ENCODE measurements at regions not wholly inside any gene's neighbourhood (a gene's known extent, or its start where the extent isn't known, plus 50 kb on each side); places are given as distances from the start of the nearest gene placed in this dataset.

- ATAC-seq (no peak), DNase-seq (no peak)
- WGBS, 3 donors = 84 to 87% (median 84%) methylated on average over 6 of the region's 6 CpGs
Observed at GRCh38 chr2:147017951-147018645, 826.7 kb upstream of the ACVR2A start.

DNA sequence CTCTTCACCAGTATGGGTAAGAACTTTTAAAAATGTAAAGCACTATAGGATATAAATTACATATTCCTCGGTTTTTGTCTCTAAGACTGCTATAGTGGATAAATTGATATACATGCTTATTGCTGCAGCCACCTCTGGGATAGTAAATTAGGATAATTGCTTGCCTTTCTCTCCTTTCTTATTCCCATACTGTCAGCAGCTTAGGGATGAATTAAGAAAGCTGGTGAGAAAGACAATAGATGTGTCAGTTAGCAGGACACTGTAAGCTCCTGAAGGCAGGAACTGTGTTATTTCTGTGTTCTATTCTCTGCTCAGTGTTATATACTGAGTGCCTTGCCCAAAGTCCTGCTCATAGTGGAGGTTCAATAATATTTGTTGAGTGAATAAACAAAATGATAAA, 828.6 kb upstream of the ACVR2A start:
- Histone ChIP-seq H3K36me3 (ENCODE audit: insufficient read depth in 1 of 2, low read depth in 1 of 2) (no peaks in the 10 kb centered on the region), H3K27ac (no peak overlapping the region), H3K4me3 (no peak overlapping the region), H3K27me3 (ENCODE audit: insufficient read depth in 3 of 3, low read length in 2 of 3) (no peaks in the 10 kb centered on the region), H3K4me1 (no peaks in the 10 kb centered on the region), H3K9me3 (no peaks in the 10 kb centered on the region)
- intact Hi-C loops (cut with DNase I) = no loop called here
- TF ChIP-seq, protein P1, sequence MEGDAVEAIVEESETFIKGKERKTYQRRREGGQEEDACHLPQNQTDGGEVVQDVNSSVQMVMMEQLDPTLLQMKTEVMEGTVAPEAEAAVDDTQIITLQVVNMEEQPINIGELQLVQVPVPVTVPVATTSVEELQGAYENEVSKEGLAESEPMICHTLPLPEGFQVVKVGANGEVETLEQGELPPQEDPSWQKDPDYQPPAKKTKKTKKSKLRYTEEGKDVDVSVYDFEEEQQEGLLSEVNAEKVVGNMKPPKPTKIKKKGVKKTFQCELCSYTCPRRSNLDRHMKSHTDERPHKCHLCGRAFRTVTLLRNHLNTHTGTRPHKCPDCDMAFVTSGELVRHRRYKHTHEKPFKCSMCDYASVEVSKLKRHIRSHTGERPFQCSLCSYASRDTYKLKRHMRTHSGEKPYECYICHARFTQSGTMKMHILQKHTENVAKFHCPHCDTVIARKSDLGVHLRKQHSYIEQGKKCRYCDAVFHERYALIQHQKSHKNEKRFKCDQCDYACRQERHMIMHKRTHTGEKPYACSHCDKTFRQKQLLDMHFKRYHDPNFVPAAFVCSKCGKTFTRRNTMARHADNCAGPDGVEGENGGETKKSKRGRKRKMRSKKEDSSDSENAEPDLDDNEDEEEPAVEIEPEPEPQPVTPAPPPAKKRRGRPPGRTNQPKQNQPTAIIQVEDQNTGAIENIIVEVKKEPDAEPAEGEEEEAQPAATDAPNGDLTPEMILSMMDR (IDR thresholded peaks at IDR 0.05) = no peak
- DNase-seq (no peak), ATAC-seq (no peak)
- WGBS, 3 donors = 68 to 80% (median 74%) methylated on average over 1 of the region's 1 CpG

More at GRCh38 chr2:147017951-147018645, 826.7 kb upstream of the ACVR2A start:
- H3K27me3 ChIP-seq (ENCODE audit: insufficient read depth in 3 of 3, low read length in 2 of 3) = no peaks in the 10 kb centered on the region
- no peak overlapping the region for H3K4me3 ChIP-seq
- no peaks in the 10 kb centered on the region for H3K4me1 ChIP-seq
- no peak overlapping the region for H3K27ac ChIP-seq
- intact Hi-C loops (cut with DNase I) = no loop called here
- no peaks in the 10 kb centered on the region for H3K9me3 ChIP-seq
- TF ChIP-seq, protein P1 (IDR thresholded peaks at IDR 0.05) = no peak
- H3K36me3 ChIP-seq (ENCODE audit: insufficient read depth in 1 of 2, low read depth in 1 of 2) = no peaks in the 10 kb centered on the region

DNA sequence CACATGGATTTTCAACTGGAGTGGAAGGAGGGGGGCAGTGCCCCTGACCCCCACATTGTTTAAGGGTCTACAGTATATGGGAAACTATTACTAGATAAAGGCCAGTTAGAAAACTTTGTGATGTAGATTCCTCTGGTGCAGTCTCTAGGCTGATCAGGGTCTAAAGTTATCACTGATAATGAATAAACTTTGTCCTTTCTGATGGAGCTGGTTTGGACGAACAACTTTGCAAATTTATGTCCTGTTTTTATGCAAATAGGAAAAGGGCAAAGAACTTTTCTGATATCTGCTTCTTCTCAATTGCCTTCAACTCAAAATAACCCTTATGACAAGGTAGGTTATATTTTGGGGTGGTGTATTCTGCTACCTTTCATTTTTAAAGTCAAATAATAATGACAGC, 829.2 kb upstream of the ACVR2A start:
- no peak for DNase-seq
- Histone ChIP-seq H3K27me3 (ENCODE audit: insufficient read depth in 3 of 3, low read length in 2 of 3) (no peaks in the 10 kb centered on the region), H3K4me1 (no peaks in the 10 kb centered on the region), H3K27ac (no peak overlapping the region), H3K9me3 (no peaks in the 10 kb centered on the region), H3K36me3 (ENCODE audit: insufficient read depth in 1 of 2, low read depth in 1 of 2) (no peaks in the 10 kb centered on the region), H3K4me3 (no peak overlapping the region)
- TF ChIP-seq, protein P1 (IDR thresholded peaks at IDR 0.05) = no peak
- 75 to 85% (median 83%) methylated on average over 1 of the region's 1 CpG for whole genome bisulfite sequencing, 3 donors
- no peak for ATAC-seq
- intact Hi-C loops (cut with DNase I) = no loop called here

- ATAC-seq (no peak), DNase-seq (no peak)
- Histone ChIP-seq H3K36me3 (ENCODE audit: insufficient read depth in 1 of 2, low read depth in 1 of 2) (no peaks in the 10 kb centered on the region), H3K27me3 (ENCODE audit: insufficient read depth in 3 of 3, low read length in 2 of 3) (no peaks in the 10 kb centered on the region), H3K4me1 (no peaks in the 10 kb centered on the region), H3K27ac (no peak overlapping the region), H3K9me3 (no peaks in the 10 kb centered on the region), H3K4me3 (no peak overlapping the region)
- TF ChIP-seq, protein P1 (IDR thresholded peaks at IDR 0.05) = no peak
- intact Hi-C loops (cut with DNase I) = no loop called here
Observed at GRCh38 chr2:147013696-147014392, 831.0 kb upstream of the ACVR2A start.

Data from psoas muscle (tissue), 7 donors.